ENCODE measurements at regions not wholly inside any gene's neighbourhood (a gene's known extent, or its start where the extent isn't known, plus 50 kb on each side); places are given as distances from the start of the nearest gene placed in this dataset.
A peak's percentile ranks its signal among the peaks of the same experiment; 100 is the strongest.

GRCh38 chr9:89697553-89697952 lies 92.7 kb downstream of the GADD45G start:
- no peak for DNase-seq

- no peak for DNase-seq
Observed at GRCh38 chr9:89698411-89699005, 93.7 kb downstream of the GADD45G start.

- DNase-seq = no peak
Observed at GRCh38 chr9:89699646-89700045, 94.8 kb downstream of the GADD45G start.

GRCh38 chr9:89701221-89701798 lies 96.5 kb downstream of the GADD45G start:
- DNase-seq = no peak

GRCh38 chr9:89702401-89702800 lies 97.6 kb downstream of the GADD45G start:
- no peak for DNase-seq

- DNase-seq = no peak
Observed at GRCh38 chr9:89705651-89706050, 100.8 kb downstream of the GADD45G start.

- DNase-seq = no peak
Observed at GRCh38 chr9:89706086-89706485, 101.3 kb downstream of the GADD45G start.

GRCh38 chr9:89706731-89707191 lies 101.9 kb downstream of the GADD45G start:
- peak in 1 of 3 experiments; percentile 31 for DNase-seq

- no peak for DNase-seq
Observed at GRCh38 chr9:89710697-89711096, 105.9 kb downstream of the GADD45G start.

- no peak for DNase-seq
Observed at GRCh38 chr9:89711866-89712265, 107.1 kb downstream of the GADD45G start.

GRCh38 chr9:89712283-89712682 lies 107.5 kb downstream of the GADD45G start:
- DNase-seq = peak in 2 of 3 experiments; percentile 21 to 30

GRCh38 chr9:89714321-89714720 lies 109.5 kb downstream of the GADD45G start:
- DNase-seq = no peak

GRCh38 chr9:89715318-89715858 lies 110.6 kb downstream of the GADD45G start:
- no peak for DNase-seq

- no peak for DNase-seq
Observed at GRCh38 chr9:89715881-89716280, 111.1 kb downstream of the GADD45G start.

- DNase-seq = no peak
Observed at GRCh38 chr9:89716559-89716958, 111.7 kb downstream of the GADD45G start.

- DNase-seq = no peak
Observed at GRCh38 chr9:89718176-89718575, 113.4 kb downstream of the GADD45G start.

- no peak for DNase-seq
Observed at GRCh38 chr9:89718651-89719050, 113.8 kb downstream of the GADD45G start.

- no peak for DNase-seq
Observed at GRCh38 chr9:89719202-89719601, 114.4 kb downstream of the GADD45G start.

GRCh38 chr9:89720696-89721175 lies 115.9 kb downstream of the GADD45G start:
- DNase-seq = no peak

- peak in 2 of 3 experiments; percentile 32 to 63 for DNase-seq
Observed at GRCh38 chr9:89721176-89721700, 116.4 kb downstream of the GADD45G start.

- no peak for DNase-seq
Observed at GRCh38 chr9:89721971-89722530, 117.2 kb downstream of the GADD45G start.

GRCh38 chr9:89722712-89723111 lies 117.9 kb downstream of the GADD45G start:
- peak in 1 of 3 experiments; percentile 30 for DNase-seq

GRCh38 chr9:89723469-89724100 lies 118.8 kb downstream of the GADD45G start:
- DNase-seq = peak in 1 of 3 experiments; percentile 10

Measured in NCI-H1417 (cell line).